ENCODE measurements at regions not wholly inside any gene's neighbourhood (a gene's known extent, or its start where the extent isn't known, plus 50 kb on each side); places are given as distances from the start of the nearest gene placed in this dataset.

GRCh38 chr2:236887531-236887930, 198.2 kb upstream of the COPS8 start:
- no peak for TF ChIP-seq CTCF (IDR thresholded peaks at IDR 0.05)
- ATAC-seq (ENCODE audit: low FRiP score) (peak; percentile 40), DNase-seq (ENCODE audit: low spot score) (no peak)

- ATAC-seq (ENCODE audit: low FRiP score) = no peak
- no peak for TF ChIP-seq CTCF (IDR thresholded peaks at IDR 0.05)
- DNase-seq (ENCODE audit: low spot score) = no peak
Measured at GRCh38 chr2:236887953-236888793, 197.5 kb upstream of the COPS8 start.

- DNase-seq (ENCODE audit: low spot score) = no peak
- ATAC-seq (ENCODE audit: low FRiP score) = no peak
- no peak for TF ChIP-seq CTCF (IDR thresholded peaks at IDR 0.05)
Measured at GRCh38 chr2:236888794-236889780, 196.6 kb upstream of the COPS8 start.

GRCh38 chr2:236889791-236890704, 195.6 kb upstream of the COPS8 start:
- ATAC-seq (ENCODE audit: low FRiP score) (no peak), DNase-seq (ENCODE audit: low spot score) (no peak)
- TF ChIP-seq CTCF (IDR thresholded peaks at IDR 0.05) = no peak

- no peak for ATAC-seq (ENCODE audit: low FRiP score)
- no peak for DNase-seq (ENCODE audit: low spot score)
- no peak for TF ChIP-seq CTCF (IDR thresholded peaks at IDR 0.05)
Measured at GRCh38 chr2:236892721-236893120, 193.0 kb upstream of the COPS8 start.

GRCh38 chr2:236894791-236895190, 190.9 kb upstream of the COPS8 start:
- ATAC-seq (ENCODE audit: low FRiP score) = no peak
- TF ChIP-seq CTCF (IDR thresholded peaks at IDR 0.05) = no peak
- DNase-seq (ENCODE audit: low spot score) = no peak
